GM18870 (cell line): ENCODE measurements at regions not wholly inside any gene's neighbourhood (a gene's known extent, or its start where the extent isn't known, plus 50 kb on each side); places are given as distances from the start of the nearest gene placed in this dataset.

ENCODE experiments used
- ATAC-seq: cut with Tn5 transposase; IDR thresholded peaks from one replicate; pipeline ENCODE4 v1.9.1; 2021; ENCODE audit warnings: moderate library complexity; ENCODE audit not compliant: unreplicated experiment

DNA sequence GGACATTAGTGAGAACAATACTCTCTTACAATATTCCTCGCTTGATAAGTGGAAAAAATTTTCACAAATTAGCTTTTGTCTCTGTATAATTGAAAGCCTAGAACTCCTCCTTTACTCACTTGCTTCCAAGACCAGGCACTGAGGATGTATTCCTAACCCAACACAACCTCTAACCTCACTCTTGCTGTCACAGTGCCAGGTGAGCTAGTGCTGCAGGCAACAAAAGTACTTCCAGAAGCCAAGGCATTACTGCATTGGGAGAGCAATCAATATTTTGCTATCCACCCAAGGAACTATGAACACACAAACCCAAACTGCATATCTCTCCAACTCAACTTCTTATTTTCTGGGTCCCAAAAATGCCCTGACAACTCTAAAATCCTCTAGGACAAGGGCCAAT is 1081.0 kb downstream of the VRK1 start:
- ATAC-seq: no peak

DNA sequence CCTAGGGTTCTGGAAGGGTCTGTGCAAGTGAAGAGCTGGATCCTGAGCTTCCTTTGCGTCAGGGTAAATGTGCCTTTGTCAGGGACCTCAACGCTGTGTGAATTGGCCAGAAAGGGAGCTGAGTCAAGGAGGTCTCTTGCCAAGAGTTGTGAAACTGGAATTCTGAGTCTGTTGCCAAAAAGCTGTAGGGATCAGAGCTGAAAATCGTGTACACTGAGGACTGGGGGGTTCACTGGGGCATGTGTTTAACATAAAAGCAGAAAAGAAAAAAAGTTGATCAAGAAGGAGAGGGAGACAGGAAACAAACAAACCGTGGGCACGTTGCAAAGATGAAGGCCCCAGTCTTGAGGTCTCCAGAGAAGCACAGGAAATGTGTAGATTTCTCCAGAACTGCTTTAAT is 1081.5 kb downstream of the VRK1 start:
- no peak for ATAC-seq

DNA sequence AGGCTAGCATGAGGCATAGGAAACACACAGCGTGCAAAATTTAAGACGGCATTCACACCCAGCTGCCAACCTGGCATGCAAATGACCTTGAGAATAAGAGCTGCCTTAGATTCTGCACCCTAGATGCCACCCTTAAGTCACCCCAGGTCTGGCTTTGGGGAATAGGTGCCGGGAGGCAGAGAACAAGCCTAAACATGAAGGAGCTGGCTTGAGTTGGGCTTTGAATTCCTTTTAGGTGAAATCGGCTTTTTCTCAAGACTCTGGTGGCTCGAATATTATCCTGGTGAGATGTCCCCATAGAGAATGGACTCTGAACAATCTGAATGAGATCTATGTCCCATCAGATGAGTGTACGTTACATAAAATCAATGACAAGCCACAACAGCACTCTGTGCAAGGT is 1090.5 kb downstream of the VRK1 start:
- ATAC-seq: no peak

DNA sequence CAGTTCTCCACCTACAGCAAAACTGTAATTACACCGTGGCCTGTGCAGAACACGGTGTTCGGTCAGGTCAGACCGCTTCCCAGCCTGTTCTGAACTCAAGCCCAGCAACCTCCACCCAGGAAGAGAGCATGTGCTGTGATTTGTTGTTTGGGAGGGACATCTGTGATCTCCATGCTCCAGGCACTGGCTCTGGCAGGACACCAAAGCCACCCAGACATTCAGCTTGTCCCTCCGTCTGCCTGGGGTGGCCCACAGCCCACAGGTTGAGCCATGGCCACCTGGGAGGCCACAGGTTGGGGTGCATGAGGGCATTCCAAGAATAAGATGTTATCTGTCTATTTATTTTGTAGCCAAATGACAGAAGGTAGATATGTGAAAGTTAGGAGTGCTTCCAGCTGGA is 1091.1 kb downstream of the VRK1 start:
- ATAC-seq: no peak

DNA sequence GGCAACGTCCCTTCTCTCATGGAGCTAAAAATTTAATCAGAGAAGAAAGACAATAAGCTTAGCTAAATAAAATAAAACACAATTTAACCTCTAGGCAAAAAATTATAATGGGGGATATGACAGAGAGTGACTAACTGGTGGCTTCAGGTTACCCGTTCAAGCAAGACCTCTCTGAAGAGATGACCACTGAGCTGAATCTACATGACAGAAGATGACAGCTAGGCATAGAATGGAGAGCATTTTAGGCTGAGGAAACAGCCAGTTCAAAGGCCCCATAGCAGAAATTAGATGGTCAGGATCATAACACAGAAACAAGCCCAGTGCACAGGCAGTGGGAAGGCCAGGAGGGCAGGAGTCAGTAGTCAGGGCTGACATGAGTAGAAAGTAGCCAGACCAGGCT is 1094.3 kb downstream of the VRK1 start:
- ATAC-seq: no peak

DNA sequence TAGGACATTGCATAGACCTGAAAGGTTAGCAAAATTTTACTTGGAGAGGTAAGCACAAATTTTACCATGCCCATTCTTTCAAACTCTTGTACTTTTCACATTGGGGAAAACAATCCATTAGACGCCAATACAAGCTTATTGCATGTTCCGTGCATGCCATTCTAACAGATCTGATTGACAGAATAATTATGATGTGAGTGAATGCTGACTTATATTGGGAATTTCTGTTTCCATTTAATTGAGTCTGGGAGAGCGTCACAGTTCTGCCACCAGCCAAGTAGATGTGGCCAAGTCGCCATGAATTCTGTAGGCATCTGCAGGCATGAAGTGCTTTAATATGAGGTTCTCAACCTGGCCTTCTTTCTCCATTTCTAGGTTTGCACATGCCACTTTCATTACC is 1097.4 kb downstream of the VRK1 start:
- ATAC-seq: no peak

DNA sequence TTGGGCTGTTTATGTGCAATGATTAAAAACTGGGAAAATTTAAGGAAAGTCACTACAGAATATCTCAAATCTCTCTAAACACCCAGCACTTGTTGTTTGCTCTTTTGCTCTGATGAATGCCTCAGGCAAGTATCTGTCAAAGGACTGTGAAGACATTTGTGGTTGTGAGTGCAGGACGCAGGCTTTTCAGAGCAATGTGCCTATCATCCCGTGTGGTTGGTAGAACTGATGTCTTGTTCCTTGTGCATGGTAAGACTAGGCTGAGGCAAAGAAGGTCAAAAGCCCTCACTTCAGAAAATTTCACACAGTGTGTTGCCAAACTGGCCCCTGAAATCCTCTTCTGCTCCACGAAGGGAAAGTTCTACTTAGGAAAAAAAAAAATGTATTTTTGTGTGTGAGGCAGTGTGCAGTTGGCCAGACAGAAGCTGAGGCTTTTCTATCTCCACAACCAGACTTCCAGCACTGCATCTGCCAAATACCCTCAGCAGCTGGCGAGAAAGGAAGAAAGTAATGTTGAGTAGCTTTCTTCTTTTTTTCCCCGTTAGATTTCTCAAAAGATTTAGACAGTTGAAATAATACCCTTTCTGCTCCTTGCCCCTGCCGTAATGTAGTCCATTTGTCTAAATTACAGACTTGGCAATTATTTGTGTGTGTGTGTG is 1103.1 kb downstream of the VRK1 start:
- no peak for ATAC-seq

DNA sequence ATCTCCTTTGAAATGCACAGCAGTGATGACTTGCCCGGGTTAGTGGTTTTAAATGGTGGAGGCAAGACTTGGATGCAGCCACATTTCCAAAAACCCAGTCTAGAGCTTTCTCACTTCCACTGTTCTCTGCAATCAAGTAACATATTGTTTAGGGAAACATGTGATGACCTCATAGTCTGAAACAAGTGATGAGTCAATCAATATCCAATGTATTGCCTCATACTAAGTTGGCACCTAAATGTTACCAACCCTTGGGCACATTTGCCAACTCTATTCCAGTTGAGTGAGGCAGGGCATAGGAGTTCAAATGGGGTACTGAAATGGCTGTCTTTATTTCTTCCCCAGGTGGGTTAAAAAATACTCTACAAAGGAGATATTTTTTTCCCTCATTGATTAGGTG is 1105.4 kb downstream of the VRK1 start:
- ATAC-seq: no peak

DNA sequence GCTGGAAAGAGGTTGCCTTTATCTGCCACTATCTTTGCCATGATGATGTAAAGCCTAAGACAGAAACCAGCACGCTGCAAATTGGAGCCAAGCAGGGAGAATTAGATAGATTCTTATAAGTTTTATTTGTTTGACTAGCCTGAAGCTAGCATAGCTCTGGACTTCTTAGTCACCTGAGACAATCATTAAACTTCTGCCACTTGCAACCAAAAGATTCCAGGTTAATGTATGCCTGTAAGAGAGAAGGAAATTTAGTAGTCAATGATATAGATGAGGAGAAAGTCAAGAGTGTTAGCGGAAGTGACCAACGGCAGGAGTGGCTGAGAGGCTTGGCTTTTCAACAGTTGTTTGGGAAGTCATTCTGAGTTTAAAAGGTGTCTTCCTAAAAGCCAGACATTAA is 1106.6 kb downstream of the VRK1 start:
- no peak for ATAC-seq

DNA sequence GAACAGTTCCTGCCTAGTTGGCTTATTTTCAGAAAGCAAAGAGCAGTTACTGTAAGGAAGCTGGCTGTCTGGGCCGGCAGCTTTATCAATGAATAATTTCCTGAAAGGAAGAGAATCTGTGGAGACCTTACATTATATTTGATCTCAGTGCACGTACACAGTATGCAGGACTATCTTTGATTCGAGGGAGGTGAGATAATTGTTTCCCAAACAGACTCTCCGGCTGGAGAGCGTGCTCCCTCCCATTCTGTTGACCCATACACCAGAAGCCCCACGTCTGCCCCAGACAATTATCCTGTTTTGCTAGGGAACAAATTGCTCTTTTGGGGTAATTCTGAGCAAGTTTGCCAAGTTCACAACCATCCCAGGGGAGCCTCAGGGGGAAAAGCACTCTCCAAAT is 1115.0 kb downstream of the VRK1 start:
- ATAC-seq: no peak

DNA sequence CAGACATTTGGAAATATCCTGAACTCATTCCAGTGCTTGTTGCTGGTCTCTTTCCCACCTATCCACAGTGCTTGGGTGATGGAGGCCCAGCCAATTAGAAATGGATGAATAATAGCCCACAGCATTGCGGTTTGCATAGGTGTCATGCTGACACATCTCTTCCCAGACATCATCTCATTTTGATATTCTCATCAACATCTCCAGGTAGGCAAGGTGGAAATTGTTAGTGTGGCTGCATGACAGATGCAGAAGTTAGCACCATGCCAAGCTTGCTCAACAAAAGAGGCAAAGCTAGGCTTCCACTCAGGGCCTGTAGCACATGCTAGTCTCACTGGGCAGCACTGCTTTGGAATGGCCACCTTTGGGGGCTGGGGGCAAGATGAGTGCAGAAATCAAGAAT is 1118.9 kb downstream of the VRK1 start:
- ATAC-seq: no peak

DNA sequence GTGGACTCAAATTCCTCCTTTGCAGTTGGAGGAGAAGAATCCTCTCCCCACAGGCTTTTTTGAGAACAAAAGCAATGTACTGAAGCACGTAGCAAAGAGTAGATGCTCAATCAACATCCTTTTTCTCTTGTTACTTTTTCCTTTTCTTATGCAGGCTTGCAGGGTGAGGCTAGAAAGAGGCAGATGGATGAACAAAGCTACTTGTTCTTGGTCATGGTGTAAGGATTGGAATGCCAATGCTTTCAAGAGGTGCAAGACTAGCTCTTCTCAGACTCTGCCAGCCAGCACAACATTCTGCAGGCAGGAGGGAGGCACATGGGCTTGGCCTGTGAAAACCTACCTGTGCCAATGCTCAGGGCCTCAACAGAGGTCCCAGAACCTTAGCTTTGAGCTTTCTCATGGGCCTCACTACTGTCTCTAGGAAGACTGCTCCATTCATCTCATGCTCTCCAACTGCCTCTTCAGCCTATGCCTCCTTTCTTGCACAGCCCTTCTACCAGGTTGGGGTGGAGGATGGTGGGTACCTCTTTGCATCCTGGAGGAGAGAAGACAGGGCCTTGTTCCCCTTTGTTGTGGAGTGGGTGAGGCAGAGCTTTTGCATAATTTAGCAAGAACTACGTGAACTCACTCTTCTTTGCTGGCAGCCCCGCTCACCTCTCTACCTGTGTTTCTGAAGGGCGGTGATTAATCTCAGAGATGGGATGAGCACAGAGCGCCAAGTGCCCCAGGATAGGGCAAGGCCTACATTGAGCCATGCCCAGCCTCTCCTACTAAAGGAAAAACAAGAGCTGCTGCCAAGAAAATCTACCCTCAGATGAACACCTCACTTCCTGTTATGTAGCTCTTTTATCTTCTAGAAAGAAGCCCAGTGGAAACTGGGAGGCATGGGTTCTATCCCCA is 1119.7 kb downstream of the VRK1 start:
- no peak for ATAC-seq

DNA sequence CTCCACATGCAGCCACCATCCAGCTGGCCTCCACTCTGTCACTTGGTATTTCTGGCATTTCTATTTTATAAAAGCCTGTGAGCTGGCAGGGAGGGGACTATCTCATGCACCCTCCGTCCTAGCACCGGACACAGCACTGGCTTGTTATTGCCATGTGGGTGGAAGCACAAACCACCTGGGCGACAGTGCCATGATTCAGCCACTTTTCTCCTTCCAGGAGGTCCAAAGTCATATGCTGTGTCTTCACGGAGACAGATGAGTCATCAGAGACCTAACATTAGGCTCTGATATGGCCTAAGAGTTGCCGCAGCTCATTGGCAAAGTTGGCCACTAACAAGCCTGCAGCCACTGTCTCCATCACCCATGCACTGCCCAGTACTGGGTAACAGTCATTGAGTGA is 1123.0 kb downstream of the VRK1 start:
- ATAC-seq: no peak

DNA sequence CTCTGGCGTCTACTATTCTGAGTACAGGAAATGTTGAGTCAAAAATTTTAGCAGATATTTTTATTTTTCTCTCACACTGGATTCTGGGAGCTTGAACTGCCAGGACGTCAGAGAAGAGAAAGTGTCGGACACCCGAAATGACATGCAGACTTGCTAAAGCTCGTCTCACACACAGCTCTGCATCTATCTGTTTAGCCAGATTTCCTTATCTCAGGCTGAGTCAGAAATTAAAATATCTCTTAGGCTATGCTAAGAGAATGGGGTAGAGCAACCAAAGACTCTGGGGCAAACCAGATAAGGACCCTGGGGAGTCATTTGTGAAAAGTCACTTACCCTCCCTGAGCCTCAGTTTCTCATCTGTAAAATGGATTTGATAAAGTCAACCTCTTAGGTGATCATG is 1124.1 kb downstream of the VRK1 start:
- no peak for ATAC-seq

DNA sequence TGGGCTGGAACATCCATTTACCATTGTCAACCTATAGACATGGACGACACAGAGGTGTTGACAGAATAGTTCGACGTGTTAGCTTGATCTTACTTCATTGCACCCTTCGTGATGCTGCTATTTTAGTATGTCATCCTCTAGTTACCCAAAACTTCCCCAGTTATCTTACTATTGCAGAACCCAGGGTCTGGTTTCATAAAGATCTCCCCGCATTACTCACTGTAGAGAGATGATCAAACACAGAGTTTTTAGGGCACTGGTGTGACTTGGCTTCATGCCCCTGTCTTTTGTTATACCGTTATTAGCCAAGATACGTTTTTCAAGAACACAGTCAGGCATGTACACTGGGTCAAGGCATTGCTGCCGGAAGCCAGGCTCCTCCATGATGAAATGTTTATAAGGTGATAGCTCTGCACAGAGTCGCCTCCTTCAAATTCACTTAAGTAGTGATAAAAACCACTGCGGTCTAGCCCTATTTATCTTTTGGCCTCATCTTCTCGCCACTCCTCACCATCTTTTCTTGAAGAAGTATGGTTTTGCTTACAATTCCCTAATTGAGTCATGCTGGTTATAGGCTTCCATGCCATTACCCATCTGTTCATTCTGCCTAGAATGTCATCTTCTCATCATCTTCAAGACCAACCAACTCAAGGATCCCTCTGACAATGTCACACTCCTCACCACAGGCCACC is 1127.9 kb downstream of the VRK1 start:
- no peak for ATAC-seq

DNA sequence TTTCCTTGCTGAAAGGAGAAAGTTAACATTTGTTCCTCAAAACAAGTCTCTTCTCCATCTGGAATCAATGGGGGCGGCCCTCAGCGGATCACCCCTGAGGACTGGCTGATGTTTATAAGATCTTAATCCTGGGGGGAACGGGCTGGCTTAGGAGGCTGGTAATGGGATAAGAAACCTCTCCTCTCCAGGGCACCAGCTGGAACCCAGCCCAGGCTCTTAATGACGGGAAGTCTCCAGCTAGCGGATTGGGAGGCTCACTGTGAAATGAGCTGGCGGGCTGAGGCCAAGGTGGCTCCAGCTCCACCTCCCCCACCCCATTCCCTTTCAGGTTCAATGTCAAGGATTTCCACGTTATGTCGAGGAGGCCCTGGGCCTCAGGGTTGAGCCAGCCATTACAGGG is 1133.0 kb downstream of the VRK1 start:
- ATAC-seq: no peak

DNA sequence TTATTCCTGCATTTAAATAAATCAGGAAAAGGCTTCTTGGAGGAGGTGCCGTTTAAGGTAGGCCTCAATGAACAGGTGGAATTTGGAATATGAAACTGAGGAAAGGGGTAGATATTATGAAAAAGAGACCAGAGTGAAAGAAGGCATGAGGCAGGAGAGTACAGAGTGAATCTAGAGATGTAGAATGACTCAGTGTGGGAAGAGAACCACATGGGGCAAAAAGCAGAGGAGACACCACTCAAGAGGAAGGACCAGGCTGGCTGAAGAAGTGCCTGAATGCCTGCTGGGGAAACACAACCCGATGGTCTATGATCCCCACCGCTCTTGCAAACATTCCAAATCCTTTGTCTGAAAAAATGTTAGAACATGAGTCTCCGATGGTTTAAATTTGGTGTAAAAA is 1134.1 kb downstream of the VRK1 start:
- ATAC-seq: no peak

DNA sequence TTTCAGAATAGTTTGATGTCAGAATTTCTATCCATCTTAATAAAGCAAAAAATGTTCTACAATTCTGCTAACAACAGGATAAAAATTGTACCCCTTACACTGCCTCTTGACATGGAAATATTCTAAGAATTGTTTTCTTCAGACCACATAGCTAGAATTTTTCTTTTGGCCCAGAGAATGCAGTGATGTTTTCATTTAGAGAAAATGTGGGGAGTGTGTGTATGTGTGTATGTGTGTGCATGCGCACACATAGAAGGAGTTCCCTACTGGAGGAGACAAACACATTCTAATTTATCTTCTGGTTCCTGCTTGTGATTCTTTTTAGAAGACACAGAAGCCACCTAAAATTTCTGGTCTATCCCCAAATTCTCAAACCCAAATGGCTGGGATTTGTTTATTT is 1145.7 kb downstream of the VRK1 start:
- no peak for ATAC-seq

DNA sequence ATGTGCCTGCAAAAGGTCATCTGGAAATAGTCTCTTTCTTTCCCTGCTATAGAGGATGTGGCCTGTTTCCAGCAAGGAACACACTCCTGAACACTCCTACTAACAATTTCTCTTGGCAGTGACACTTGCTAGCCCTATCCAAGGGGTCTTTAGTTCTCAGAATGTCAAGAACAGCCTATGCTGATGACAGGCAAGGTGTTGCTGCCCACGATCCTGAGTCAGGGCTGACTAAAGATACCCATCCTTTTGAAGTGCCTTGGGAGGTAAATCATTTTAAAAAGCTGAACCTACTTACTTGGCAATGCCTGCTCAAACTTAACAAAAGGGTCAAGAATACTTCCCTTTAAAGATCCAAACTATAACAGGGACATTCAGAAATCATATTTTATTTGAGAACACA is 1146.4 kb downstream of the VRK1 start:
- ATAC-seq: no peak

DNA sequence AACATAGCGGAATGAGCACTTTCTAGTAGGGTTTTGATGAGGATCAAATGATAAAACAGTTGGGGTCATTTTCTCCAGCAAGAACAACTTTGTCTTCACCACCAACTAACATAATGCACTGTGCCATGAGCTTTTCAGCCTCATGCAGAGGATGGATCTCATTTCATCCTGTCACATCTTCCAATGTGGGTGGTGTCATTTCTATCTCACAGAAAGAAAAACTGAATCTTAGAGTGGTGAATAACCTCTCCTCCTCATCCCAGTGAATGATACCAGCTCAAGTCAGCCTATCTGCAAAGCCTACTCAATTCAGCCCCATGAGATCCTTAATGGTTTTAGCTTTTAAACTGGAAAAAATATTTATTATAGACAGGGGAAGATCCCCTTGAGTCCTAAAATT is 1147.2 kb downstream of the VRK1 start:
- no peak for ATAC-seq

DNA sequence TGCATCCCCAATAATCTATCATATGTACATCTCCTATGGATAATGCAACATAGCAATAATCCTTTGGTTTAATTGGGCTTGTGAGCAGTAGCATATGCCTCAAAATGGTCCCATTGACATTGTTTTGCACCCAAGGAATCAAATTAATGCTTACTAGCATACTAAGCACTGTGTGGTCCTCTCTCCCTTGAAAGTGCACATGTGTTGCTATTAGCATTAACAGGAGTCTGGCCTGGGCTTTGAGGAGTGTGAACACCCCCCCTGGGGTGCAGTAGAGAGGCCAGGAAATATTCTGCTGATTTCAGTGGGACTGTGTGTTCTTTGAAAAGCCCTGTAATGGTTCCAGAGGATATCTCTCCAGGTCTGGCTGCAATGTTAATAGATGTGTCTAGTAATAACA is 1148.4 kb downstream of the VRK1 start:
- ATAC-seq: no peak

DNA sequence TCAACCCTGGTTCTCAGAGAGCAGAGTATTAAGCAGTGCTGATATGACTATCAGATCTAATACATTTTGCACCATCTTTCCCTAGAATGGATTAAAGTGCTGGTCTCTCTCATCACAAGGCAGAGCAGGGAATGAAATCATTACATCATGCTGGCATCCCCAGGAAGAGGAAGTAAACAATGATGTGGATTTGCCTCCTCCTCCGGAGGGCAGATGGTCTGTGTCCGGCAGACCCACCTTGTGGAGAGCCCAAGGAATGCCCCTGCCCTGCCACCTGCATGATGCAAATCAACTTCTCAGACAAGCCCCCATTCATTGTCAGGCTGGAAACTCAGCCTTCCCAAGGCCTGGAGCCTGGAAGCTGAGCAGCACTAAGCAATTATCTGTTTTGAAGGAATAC is 1149.1 kb downstream of the VRK1 start:
- no peak for ATAC-seq
